ENCODE measurements at regions not wholly inside any gene's neighbourhood (a gene's known extent, or its start where the extent isn't known, plus 50 kb on each side); places are given as distances from the start of the nearest gene placed in this dataset.

- DNase-seq = no peak
- Histone ChIP-seq H3K4me3 (ENCODE audit: control insufficient read depth in 1 of 7, extremely low read depth in 1 of 7, insufficient read depth in 4 of 7, low read depth in 2 of 7, low read length in 6 of 7) (no peak overlapping the region), H3K27ac (ENCODE audit: insufficient read depth in 1 of 2, low read depth in 1 of 2, low read length in 2 of 2, poor library complexity in 1 of 2, severe bottlenecking in 2 of 2) (no peak overlapping the region), H3K27me3 (replicated peaks in 2 of 5; ENCODE audit: control insufficient read depth in 4 of 5, insufficient read depth in 5 of 5, low read length in 4 of 5) (peaks cover 0 to 9% (median 7%) of the 10 kb centered on the region in 5 experiments), H3K36me3 (ENCODE audit: control insufficient read depth in 4 of 4, insufficient read depth in 4 of 4, low read length in 3 of 4) (no peaks in the 10 kb centered on the region), H3K4me1 (ENCODE audit: control extremely low read depth in 1 of 4, control insufficient read depth in 4 of 4, insufficient read depth in 4 of 4, low read length in 3 of 4) (no peaks in the 10 kb centered on the region), H3K9me3 (ENCODE audit: control extremely low read depth in 1 of 5, control insufficient read depth in 4 of 5, insufficient read depth in 2 of 5, low read depth in 1 of 5, low read length in 4 of 5) (no peaks in the 10 kb centered on the region)
- WGBS (ENCODE audit: insufficient coverage) = 71% methylated on average over 4 of the region's 5 CpGs
- CTCF ChIA-PET = no interaction called here
- POLR2A ChIA-PET = no interaction called here
These were observed 164.5 kb upstream of the PLET1 start for GRCh38 chr11:112425121-112425520.

DNA sequence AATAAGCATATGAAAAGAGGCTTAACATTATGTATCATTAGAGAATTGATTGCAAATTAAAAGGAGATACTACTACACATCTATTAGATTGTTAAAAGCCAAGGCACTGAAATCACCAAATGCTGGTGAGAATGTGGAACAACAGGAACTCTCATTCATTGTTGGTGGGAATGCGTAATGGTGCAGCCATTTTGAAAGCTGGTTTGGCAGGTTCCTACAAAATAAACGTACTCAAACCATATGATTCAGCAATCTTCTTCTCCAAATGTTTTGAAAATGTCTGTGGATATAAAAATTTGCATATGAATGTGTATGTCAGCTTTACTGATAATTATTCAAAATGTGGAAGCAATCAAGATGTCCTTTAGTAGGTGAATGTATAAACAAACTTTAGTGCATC, 176.4 kb upstream of the PLET1 start:
- WGBS (ENCODE audit: insufficient coverage) = 100% methylated on average over 1 of the region's 2 CpGs
- no peaks in the 10 kb centered on the region for H3K4me1 ChIP-seq (ENCODE audit: control extremely low read depth in 1 of 4, control insufficient read depth in 4 of 4, insufficient read depth in 4 of 4, low read length in 3 of 4)
- H3K27me3 ChIP-seq (replicated peaks in 2 of 5; ENCODE audit: control insufficient read depth in 4 of 5, insufficient read depth in 5 of 5, low read length in 4 of 5) = peaks cover 0 to 3% (median 0%) of the 10 kb centered on the region in 5 experiments
- CTCF ChIA-PET = no interaction called here
- no peak overlapping the region for H3K27ac ChIP-seq (ENCODE audit: insufficient read depth in 1 of 2, low read depth in 1 of 2, low read length in 2 of 2, poor library complexity in 1 of 2, severe bottlenecking in 2 of 2)
- no peak for DNase-seq
- H3K4me3 ChIP-seq (ENCODE audit: control insufficient read depth in 1 of 7, extremely low read depth in 1 of 7, insufficient read depth in 4 of 7, low read depth in 2 of 7, low read length in 6 of 7) = no peak overlapping the region
- no peaks in the 10 kb centered on the region for H3K36me3 ChIP-seq (ENCODE audit: control insufficient read depth in 4 of 4, insufficient read depth in 4 of 4, low read length in 3 of 4)
- H3K9me3 ChIP-seq (ENCODE audit: control extremely low read depth in 1 of 5, control insufficient read depth in 4 of 5, insufficient read depth in 2 of 5, low read depth in 1 of 5, low read length in 4 of 5) = peaks cover 0 to 23% (median 3%) of the 10 kb centered on the region in 5 experiments
- POLR2A ChIA-PET = no interaction called here

- CTCF ChIA-PET = no interaction called here
These were observed 179.0 kb upstream of the PLET1 start for GRCh38 chr11:112439614-112440013.

GRCh38 chr11:112440518-112440917, 179.9 kb upstream of the PLET1 start:
- WGBS (ENCODE audit: insufficient coverage) = 83% methylated on average over 1 of the region's 1 CpG
- Histone ChIP-seq H3K27me3 (replicated peaks in 2 of 5; ENCODE audit: control insufficient read depth in 4 of 5, insufficient read depth in 5 of 5, low read length in 4 of 5) (peaks cover 0 to 1% (median 0%) of the 10 kb centered on the region in 5 experiments), H3K4me3 (ENCODE audit: control insufficient read depth in 1 of 7, extremely low read depth in 1 of 7, insufficient read depth in 4 of 7, low read depth in 2 of 7, low read length in 6 of 7) (no peak overlapping the region), H3K36me3 (ENCODE audit: control insufficient read depth in 4 of 4, insufficient read depth in 4 of 4, low read length in 3 of 4) (no peaks in the 10 kb centered on the region), H3K4me1 (ENCODE audit: control extremely low read depth in 1 of 4, control insufficient read depth in 4 of 4, insufficient read depth in 4 of 4, low read length in 3 of 4) (no peaks in the 10 kb centered on the region), H3K27ac (ENCODE audit: insufficient read depth in 1 of 2, low read depth in 1 of 2, low read length in 2 of 2, poor library complexity in 1 of 2, severe bottlenecking in 2 of 2) (no peak overlapping the region), H3K9me3 (ENCODE audit: control extremely low read depth in 1 of 5, control insufficient read depth in 4 of 5, insufficient read depth in 2 of 5, low read depth in 1 of 5, low read length in 4 of 5) (peaks cover 0 to 34% (median 5%) of the 10 kb centered on the region in 5 experiments)
- DNase-seq = no peak
- ChIA-PET CTCF (no interaction called here), POLR2A (no interaction called here)

More at GRCh38 chr11:112439614-112440013, 179.0 kb upstream of the PLET1 start:
- H3K9me3 ChIP-seq (ENCODE audit: control extremely low read depth in 1 of 5, control insufficient read depth in 4 of 5, insufficient read depth in 2 of 5, low read depth in 1 of 5, low read length in 4 of 5) = peaks cover 0 to 30% (median 3%) of the 10 kb centered on the region in 5 experiments
- H3K4me1 ChIP-seq (ENCODE audit: control extremely low read depth in 1 of 4, control insufficient read depth in 4 of 4, insufficient read depth in 4 of 4, low read length in 3 of 4) = no peaks in the 10 kb centered on the region
- DNase-seq = no peak
- H3K4me3 ChIP-seq (ENCODE audit: control insufficient read depth in 1 of 7, extremely low read depth in 1 of 7, insufficient read depth in 4 of 7, low read depth in 2 of 7, low read length in 6 of 7) = no peak overlapping the region
- H3K27ac ChIP-seq (ENCODE audit: insufficient read depth in 1 of 2, low read depth in 1 of 2, low read length in 2 of 2, poor library complexity in 1 of 2, severe bottlenecking in 2 of 2) = no peak overlapping the region
- POLR2A ChIA-PET = no interaction called here
- no peaks in the 10 kb centered on the region for H3K27me3 ChIP-seq (replicated peaks in 2 of 5; ENCODE audit: control insufficient read depth in 4 of 5, insufficient read depth in 5 of 5, low read length in 4 of 5)
- no CpG with 5 or more reads among the region's 2 CpGs for WGBS (ENCODE audit: insufficient coverage)
- no peaks in the 10 kb centered on the region for H3K36me3 ChIP-seq (ENCODE audit: control insufficient read depth in 4 of 4, insufficient read depth in 4 of 4, low read length in 3 of 4)

DNA sequence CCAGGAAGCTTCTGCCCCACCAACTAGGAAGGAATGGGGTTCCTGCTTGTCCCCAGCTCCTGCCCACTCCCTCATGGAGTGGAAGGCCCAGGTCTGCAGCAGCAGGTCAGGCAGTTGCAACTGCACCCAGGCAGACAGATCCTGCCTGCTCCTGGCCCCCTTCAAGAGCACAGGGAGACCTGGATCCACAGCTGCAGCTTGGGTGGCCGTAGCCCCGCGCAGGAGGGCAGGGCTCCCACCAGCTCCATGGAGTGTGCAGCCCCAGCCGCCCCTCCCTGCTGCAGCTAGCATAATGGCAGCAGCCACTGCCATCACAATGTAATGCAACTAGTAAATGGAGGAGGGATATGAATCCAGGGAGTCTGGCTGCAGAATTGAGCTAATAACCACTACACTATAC, 187.5 kb upstream of the PLET1 start:
- POLR2A ChIA-PET = no interaction called here
- DNase-seq = no peak
- Histone ChIP-seq H3K27ac (ENCODE audit: insufficient read depth in 1 of 2, low read depth in 1 of 2, low read length in 2 of 2, poor library complexity in 1 of 2, severe bottlenecking in 2 of 2) (no peak overlapping the region), H3K9me3 (ENCODE audit: control extremely low read depth in 1 of 5, control insufficient read depth in 4 of 5, insufficient read depth in 2 of 5, low read depth in 1 of 5, low read length in 4 of 5) (peaks cover 0 to 15% (median 4%) of the 10 kb centered on the region in 5 experiments), H3K36me3 (ENCODE audit: control insufficient read depth in 4 of 4, insufficient read depth in 4 of 4, low read length in 3 of 4) (no peaks in the 10 kb centered on the region), H3K4me3 (ENCODE audit: control insufficient read depth in 1 of 7, extremely low read depth in 1 of 7, insufficient read depth in 4 of 7, low read depth in 2 of 7, low read length in 6 of 7) (no peak overlapping the region), H3K27me3 (replicated peaks in 2 of 5; ENCODE audit: control insufficient read depth in 4 of 5, insufficient read depth in 5 of 5, low read length in 4 of 5) (peaks cover 0 to 1% (median 0%) of the 10 kb centered on the region in 5 experiments), H3K4me1 (ENCODE audit: control extremely low read depth in 1 of 4, control insufficient read depth in 4 of 4, insufficient read depth in 4 of 4, low read length in 3 of 4) (no peaks in the 10 kb centered on the region)
- CTCF ChIA-PET = no interaction called here
- WGBS (ENCODE audit: insufficient coverage) = 91% methylated on average over 3 of the region's 4 CpGs

DNA sequence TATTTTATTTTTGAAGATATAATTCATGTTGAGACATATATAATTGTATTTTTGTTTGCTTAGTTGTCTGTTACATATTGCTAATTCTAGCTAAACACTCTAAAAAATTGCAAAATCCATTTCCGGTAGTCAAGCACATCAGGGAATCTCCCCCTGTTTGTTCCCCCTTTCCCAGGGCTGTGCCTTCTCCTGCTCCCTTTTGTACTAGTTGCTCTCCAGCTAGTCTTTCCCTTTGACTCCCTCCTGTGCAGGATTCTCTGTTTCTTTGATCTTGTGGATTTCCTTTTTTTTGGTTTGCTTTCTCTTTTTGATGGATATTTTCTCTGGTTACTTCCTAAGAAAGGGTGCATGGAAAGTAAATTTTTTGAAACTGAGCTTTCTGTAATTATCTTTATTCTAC, 188.1 kb upstream of the PLET1 start:
- H3K27ac ChIP-seq (ENCODE audit: insufficient read depth in 1 of 2, low read depth in 1 of 2, low read length in 2 of 2, poor library complexity in 1 of 2, severe bottlenecking in 2 of 2) = no peak overlapping the region
- H3K9me3 ChIP-seq (ENCODE audit: control extremely low read depth in 1 of 5, control insufficient read depth in 4 of 5, insufficient read depth in 2 of 5, low read depth in 1 of 5, low read length in 4 of 5) = peaks cover 0 to 15% (median 4%) of the 10 kb centered on the region in 5 experiments
- CTCF ChIA-PET = no interaction called here
- H3K4me1 ChIP-seq (ENCODE audit: control extremely low read depth in 1 of 4, control insufficient read depth in 4 of 4, insufficient read depth in 4 of 4, low read length in 3 of 4) = no peaks in the 10 kb centered on the region
- 92% methylated on average over 1 of the region's 1 CpG for WGBS (ENCODE audit: insufficient coverage)
- no peak for DNase-seq
- H3K4me3 ChIP-seq (ENCODE audit: control insufficient read depth in 1 of 7, extremely low read depth in 1 of 7, insufficient read depth in 4 of 7, low read depth in 2 of 7, low read length in 6 of 7) = no peak overlapping the region
- H3K27me3 ChIP-seq (replicated peaks in 2 of 5; ENCODE audit: control insufficient read depth in 4 of 5, insufficient read depth in 5 of 5, low read length in 4 of 5) = peaks cover 0 to 1% (median 0%) of the 10 kb centered on the region in 5 experiments
- POLR2A ChIA-PET = no interaction called here
- no peaks in the 10 kb centered on the region for H3K36me3 ChIP-seq (ENCODE audit: control insufficient read depth in 4 of 4, insufficient read depth in 4 of 4, low read length in 3 of 4)

- WGBS (ENCODE audit: insufficient coverage) = 95% methylated on average over 2 of the region's 4 CpGs
- ChIA-PET CTCF (no interaction called here), POLR2A (no interaction called here)
- no peaks in the 10 kb centered on the region for H3K9me3 ChIP-seq (ENCODE audit: control extremely low read depth in 1 of 5, control insufficient read depth in 4 of 5, insufficient read depth in 2 of 5, low read depth in 1 of 5, low read length in 4 of 5)
- H3K27ac ChIP-seq (ENCODE audit: insufficient read depth in 1 of 2, low read depth in 1 of 2, low read length in 2 of 2, poor library complexity in 1 of 2, severe bottlenecking in 2 of 2) = no peak overlapping the region
- DNase-seq = no peak
- no peak overlapping the region for H3K4me3 ChIP-seq (ENCODE audit: control insufficient read depth in 1 of 7, extremely low read depth in 1 of 7, insufficient read depth in 4 of 7, low read depth in 2 of 7, low read length in 6 of 7)
- no peaks in the 10 kb centered on the region for H3K36me3 ChIP-seq (ENCODE audit: control insufficient read depth in 4 of 4, insufficient read depth in 4 of 4, low read length in 3 of 4)
- H3K27me3 ChIP-seq (replicated peaks in 2 of 5; ENCODE audit: control insufficient read depth in 4 of 5, insufficient read depth in 5 of 5, low read length in 4 of 5) = peaks cover 0 to 2% (median 0%) of the 10 kb centered on the region in 5 experiments
- H3K4me1 ChIP-seq (ENCODE audit: control extremely low read depth in 1 of 4, control insufficient read depth in 4 of 4, insufficient read depth in 4 of 4, low read length in 3 of 4) = no peaks in the 10 kb centered on the region
These were observed 190.6 kb upstream of the PLET1 start for GRCh38 chr11:112451250-112451649.
